HG03432 (cell line): ENCODE measurements at regions not wholly inside any gene's neighbourhood (a gene's known extent, or its start where the extent isn't known, plus 50 kb on each side); places are given as distances from the start of the nearest gene placed in this dataset.

ENCODE experiments used
- ATAC-seq: cut with Tn5 transposase; IDR thresholded peaks from one replicate; pipeline ENCODE4 v1.9.1; 2021; ENCODE audit warnings: mild to moderate bottlenecking, moderate library complexity; ENCODE audit not compliant: unreplicated experiment

GRCh38 chr2:106572541-106573450, 85.6 kb downstream of the CD8B2 start:
- no peak for ATAC-seq

GRCh38 chr2:106573773-106574172, 86.6 kb downstream of the CD8B2 start:
- ATAC-seq = no peak

- ATAC-seq = no peak
Observed at GRCh38 chr2:106575955-106576354, 88.8 kb downstream of the CD8B2 start.

- ATAC-seq = no peak
Observed at GRCh38 chr2:106577255-106577651, 90.1 kb downstream of the CD8B2 start.

- no peak for ATAC-seq
Observed at GRCh38 chr2:106579750-106580197, 92.6 kb downstream of the CD8B2 start.

- no peak for ATAC-seq
Observed at GRCh38 chr2:106580241-106580640, 93.1 kb downstream of the CD8B2 start.

- no peak for ATAC-seq
Observed at GRCh38 chr2:106581328-106581727, 94.2 kb downstream of the CD8B2 start.

GRCh38 chr2:106581755-106582147, 94.6 kb downstream of the CD8B2 start:
- no peak for ATAC-seq

- ATAC-seq = peak; percentile 75
Observed at GRCh38 chr2:106582148-106583143, 95.3 kb downstream of the CD8B2 start.

GRCh38 chr2:106584304-106584954, 97.3 kb downstream of the CD8B2 start:
- no peak for ATAC-seq

- ATAC-seq = peak; percentile 44
Observed at GRCh38 chr2:106596844-106597243, 109.7 kb downstream of the CD8B2 start.

- ATAC-seq = no peak
Observed at GRCh38 chr2:106599540-106599939, 112.4 kb downstream of the CD8B2 start.

- no peak for ATAC-seq
Observed at GRCh38 chr2:106602042-106602441, 114.9 kb downstream of the CD8B2 start.

GRCh38 chr2:106606652-106607051, 119.5 kb downstream of the CD8B2 start:
- no peak for ATAC-seq

- no peak for ATAC-seq
Observed at GRCh38 chr2:106607371-106607770, 120.2 kb downstream of the CD8B2 start.

GRCh38 chr2:106609780-106610179, 122.6 kb downstream of the CD8B2 start:
- ATAC-seq = no peak

GRCh38 chr2:106614511-106615291, 127.5 kb downstream of the CD8B2 start:
- no peak for ATAC-seq

- no peak for ATAC-seq
Observed at GRCh38 chr2:106618614-106619013, 131.4 kb downstream of the CD8B2 start.

- ATAC-seq = no peak
Observed at GRCh38 chr2:106623456-106623855, 136.3 kb downstream of the CD8B2 start.

- no peak for ATAC-seq
Observed at GRCh38 chr2:106624787-106625380, 137.7 kb downstream of the CD8B2 start.
